Amygdala (tissue), 56 donors: ENCODE measurements at regions not wholly inside any gene's neighbourhood (a gene's known extent, or its start where the extent isn't known, plus 50 kb on each side); places are given as distances from the start of the nearest gene placed in this dataset.
A peak's percentile ranks its signal among the peaks of the same experiment; 100 is the strongest.

Experiments used
- DNase-seq, 56 donors: peaks; one replicate each; lab custom pipeline; 2025; lab: John Stamatoyannopoulos, UW

GRCh38 chr13:68872338-68872737 lies 1235.3 kb upstream of the ATXN8OS start:
- no peak for DNase-seq

GRCh38 chr13:68851026-68851425 lies 1256.6 kb upstream of the ATXN8OS start:
- DNase-seq, result no peak

- no peak for DNase-seq
Measured at GRCh38 chr13:68850160-68850559, 1257.5 kb upstream of the ATXN8OS start.

- no peak for DNase-seq
Measured at GRCh38 chr13:68846663-68847062, 1261.0 kb upstream of the ATXN8OS start.

GRCh38 chr13:68834375-68834774 lies 1273.3 kb upstream of the ATXN8OS start:
- DNase-seq, result no peak

GRCh38 chr13:68816715-68817114 lies 1290.9 kb upstream of the ATXN8OS start:
- no peak for DNase-seq

- no peak for DNase-seq
Measured at GRCh38 chr13:68813180-68813796, 1294.3 kb upstream of the ATXN8OS start.

- no peak for DNase-seq
Measured at GRCh38 chr13:68810660-68811059, 1297.0 kb upstream of the ATXN8OS start.

- no peak for DNase-seq
Measured at GRCh38 chr13:68808456-68808855, 1299.2 kb upstream of the ATXN8OS start.

GRCh38 chr13:68806125-68806524 lies 1301.5 kb upstream of the ATXN8OS start:
- no peak for DNase-seq

GRCh38 chr13:68784275-68784674 lies 1323.4 kb upstream of the ATXN8OS start:
- DNase-seq, result no peak

GRCh38 chr13:68759617-68760016 lies 1348.0 kb upstream of the ATXN8OS start:
- DNase-seq, result no peak

GRCh38 chr13:68749796-68750195 lies 1357.8 kb upstream of the ATXN8OS start:
- no peak for DNase-seq

GRCh38 chr13:68748038-68748437 lies 1359.6 kb upstream of the ATXN8OS start:
- no peak for DNase-seq

- DNase-seq, result no peak
Measured at GRCh38 chr13:68745502-68745901, 1362.1 kb upstream of the ATXN8OS start.

GRCh38 chr13:68736961-68737360 lies 1370.7 kb upstream of the ATXN8OS start:
- no peak for DNase-seq

- peak in 6 of 56 donors; percentile 0 to 12 (median 4) for DNase-seq
Measured at GRCh38 chr13:68727798-68728197, 1379.8 kb upstream of the ATXN8OS start.

- DNase-seq, result no peak
Measured at GRCh38 chr13:68727165-68727564, 1380.5 kb upstream of the ATXN8OS start.

GRCh38 chr13:68719815-68720214 lies 1387.8 kb upstream of the ATXN8OS start:
- no peak for DNase-seq

- DNase-seq, result peak in 1 of 56 donors; percentile 8
Measured at GRCh38 chr13:68715651-68716050, 1392.0 kb upstream of the ATXN8OS start.

- DNase-seq, result no peak
Measured at GRCh38 chr13:68714292-68714691, 1393.3 kb upstream of the ATXN8OS start.

- no peak for DNase-seq
Measured at GRCh38 chr13:68713394-68713793, 1394.2 kb upstream of the ATXN8OS start.

- no peak for DNase-seq
Measured at GRCh38 chr13:68708336-68708908, 1399.2 kb upstream of the ATXN8OS start.
